Stimulated activated CD4-positive, alpha-beta T cell treated with anti-CD3 and anti-CD28 coated beads, Interleukin-4, amount 100 ng/mL, for 1 hour (primary cell): ENCODE measurements at regions not wholly inside any gene's neighbourhood (a gene's known extent, or its start where the extent isn't known, plus 50 kb on each side); places are given as distances from the start of the nearest gene placed in this dataset.

Source experiments
- DNase-seq: peaks from one replicate; pipeline ENCODE4 v3.0.0-alpha.2; 2020

GRCh38 chr3:107894998-107895397 lies 195.8 kb downstream of the CD47 start:
- no peak for DNase-seq

- DNase-seq, result no peak
Observed at GRCh38 chr3:107892955-107893624, 197.7 kb downstream of the CD47 start.

- DNase-seq, result no peak
Observed at GRCh38 chr3:107884719-107885460, 205.9 kb downstream of the CD47 start.

- DNase-seq, result no peak
Observed at GRCh38 chr3:107884028-107884427, 206.8 kb downstream of the CD47 start.

- DNase-seq, result no peak
Observed at GRCh38 chr3:107882881-107883280, 207.9 kb downstream of the CD47 start.

- DNase-seq, result no peak
Observed at GRCh38 chr3:107882261-107882660, 208.6 kb downstream of the CD47 start.

GRCh38 chr3:107881509-107881908 lies 209.3 kb downstream of the CD47 start:
- DNase-seq, result no peak

GRCh38 chr3:107880702-107881101 lies 210.1 kb downstream of the CD47 start:
- DNase-seq, result no peak

GRCh38 chr3:107877936-107878335 lies 212.9 kb downstream of the CD47 start:
- DNase-seq, result no peak

GRCh38 chr3:107870943-107871638 lies 219.7 kb downstream of the CD47 start:
- DNase-seq, result no peak

- DNase-seq, result no peak
Observed at GRCh38 chr3:107870096-107870495, 220.7 kb downstream of the CD47 start.

GRCh38 chr3:107868449-107868848 lies 222.4 kb downstream of the CD47 start:
- DNase-seq, result no peak

- no peak for DNase-seq
Observed at GRCh38 chr3:107861904-107862303, 228.9 kb downstream of the CD47 start.

- no peak for DNase-seq
Observed at GRCh38 chr3:107861422-107861821, 229.4 kb downstream of the CD47 start.
